Karpas-422 (cell line): ENCODE measurements at regions not wholly inside any gene's neighbourhood (a gene's known extent, or its start where the extent isn't known, plus 50 kb on each side); places are given as distances from the start of the nearest gene placed in this dataset.

Source experiments
- DNase-seq: peaks from one replicate; pipeline ENCODE4 v3.0.0-alpha.2; 2015
- H2AFZ ChIP-seq: fragments of 200-600 bp; sonication (generic); 2 replicates; pipeline ENCODE4 v1.6.1; 2014; ENCODE audit warnings: antibody characterized with exemption, low read length, mixed read lengths
- H3K27ac ChIP-seq: fragments of 200-600 bp; sonication (generic); 2 replicates; pipeline ENCODE4 v1.5.1; 2014; ENCODE audit warnings: mild to moderate bottlenecking, low read length, moderate library complexity
- H3K27me3 ChIP-seq: fragments of 200-600 bp; sonication (generic); 2 replicates; pipeline ENCODE4 v1.6.1; 2014; ENCODE audit warnings: low read length, mixed read lengths
- H3K36me3 ChIP-seq: fragments of 200-600 bp; sonication (generic); 2 replicates; pipeline ENCODE4 v1.6.1; 2014; ENCODE audit warnings: low read length, mixed read lengths; ENCODE audit not compliant: insufficient read depth
- H3K4me1 ChIP-seq: fragments of 200-600 bp; sonication (generic); 2 replicates; pipeline ENCODE4 v1.6.1; 2014; ENCODE audit warnings: mild to moderate bottlenecking, low read length, mixed read lengths
- H3K4me2 ChIP-seq: fragments of 200-600 bp; sonication (generic); 2 replicates; pipeline ENCODE4 v1.6.1; 2014; ENCODE audit warnings: low read length, low read depth, mild to moderate bottlenecking; ENCODE audit not compliant: poor library complexity, severe bottlenecking
- H3K4me3 ChIP-seq: fragments of 200-600 bp; sonication (generic); 2 replicates; pipeline ENCODE4 v1.5.1; 2014; ENCODE audit warnings: mild to moderate bottlenecking, antibody characterized with exemption, low read length, mixed read lengths
- H3K79me2 ChIP-seq: fragments of 200-600 bp; sonication (generic); 2 replicates; pipeline ENCODE4 v1.6.1; 2014; ENCODE audit warnings: mild to moderate bottlenecking, low read length, mixed read lengths
- H3K9ac ChIP-seq: fragments of 200-600 bp; sonication (generic); 2 replicates; pipeline ENCODE4 v1.6.0; 2014; ENCODE audit warnings: low read length
- H3K9me2 ChIP-seq: fragments of 200-600 bp; sonication (generic), shearing (Covaris generic); replicated peaks from 2 replicates; pipeline ENCODE4 v1.6.0; 2014; ENCODE audit warnings: mild to moderate bottlenecking, low read length, moderate library complexity; ENCODE audit not compliant: insufficient read depth
- H3K9me3 ChIP-seq: fragments of 300-700, 200-600 bp; sonication (generic); 2 replicates; pipeline ENCODE4 v1.6.1; 2014; ENCODE audit warnings: low read length, mixed read lengths
- H4K20me1 ChIP-seq: fragments of 200-600 bp; sonication (generic); 2 replicates; pipeline ENCODE4 v1.6.1; 2014; ENCODE audit warnings: mild to moderate bottlenecking, antibody characterized with exemption, low read length, low read depth; ENCODE audit not compliant: insufficient read depth

DNA sequence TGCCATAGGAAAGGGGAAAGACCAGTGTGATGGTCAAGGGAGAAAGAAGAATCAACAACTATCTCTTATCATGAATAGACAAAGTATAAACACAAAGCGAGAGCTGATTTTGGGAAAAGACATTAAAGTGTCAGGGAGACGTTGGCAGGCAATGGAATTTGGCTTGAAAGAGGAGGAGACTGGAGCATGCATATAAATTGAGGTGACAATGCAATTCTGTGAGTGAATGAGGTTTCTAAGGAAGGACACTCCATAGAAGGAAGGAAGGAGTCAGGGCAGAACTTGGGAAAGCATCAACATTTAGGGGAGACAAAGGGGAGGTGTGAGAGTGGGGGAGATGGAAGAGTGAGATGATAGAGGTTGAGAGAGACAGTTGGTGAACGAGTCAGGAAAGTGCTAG is 543.0 kb upstream of the TBL1XR1 start:
- Histone ChIP-seq H3K4me3 (no peak overlapping the region), H3K4me1 (no peaks in the 10 kb centered on the region), H3K9me2 (no peaks in the 10 kb centered on the region), H3K9me3 (no peaks in the 10 kb centered on the region), H3K4me2 (no peak overlapping the region), H3K27me3 (no peaks in the 10 kb centered on the region), H2AFZ (no peak overlapping the region), H3K79me2 (no peaks in the 10 kb centered on the region), H3K27ac (no peak overlapping the region), H3K36me3 (no peaks in the 10 kb centered on the region), H3K9ac (no peak overlapping the region), H4K20me1 (no peaks in the 10 kb centered on the region)
- DNase-seq: no peak

DNA sequence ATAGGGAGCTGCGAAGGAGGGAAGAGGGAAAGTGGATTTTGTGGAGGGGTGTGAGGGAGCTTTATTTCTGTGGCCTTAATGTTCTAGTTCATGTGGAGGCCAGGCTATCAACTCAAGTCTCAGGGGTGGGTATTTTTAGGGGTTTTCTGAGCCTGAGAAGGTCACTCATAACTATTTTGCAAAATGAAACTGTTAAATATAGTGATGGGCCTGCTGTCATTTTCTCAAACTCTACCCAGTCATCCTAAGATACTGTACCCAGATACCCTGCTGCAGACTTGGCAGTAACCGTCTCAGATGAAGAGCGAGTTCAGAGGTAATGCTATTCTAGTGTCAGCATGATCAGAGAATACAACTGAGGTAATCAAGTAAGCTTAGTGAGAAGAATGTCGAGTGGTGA is 545.0 kb upstream of the TBL1XR1 start:
- Histone ChIP-seq H3K27ac (no peak overlapping the region), H3K9me2 (no peaks in the 10 kb centered on the region), H3K9me3 (no peaks in the 10 kb centered on the region), H2AFZ (no peak overlapping the region), H4K20me1 (no peaks in the 10 kb centered on the region), H3K27me3 (no peaks in the 10 kb centered on the region), H3K4me3 (no peak overlapping the region), H3K79me2 (no peaks in the 10 kb centered on the region), H3K4me1 (no peaks in the 10 kb centered on the region), H3K36me3 (no peaks in the 10 kb centered on the region), H3K4me2 (no peak overlapping the region), H3K9ac (no peak overlapping the region)
- no peak for DNase-seq

GRCh38 chr3:177743173-177743890 is 546.0 kb upstream of the TBL1XR1 start:
- Histone ChIP-seq H3K4me2 (no peak overlapping the region), H3K4me3 (no peak overlapping the region), H2AFZ (no peak overlapping the region), H3K9ac (no peak overlapping the region), H3K27ac (no peak overlapping the region), H3K36me3 (no peaks in the 10 kb centered on the region), H4K20me1 (no peaks in the 10 kb centered on the region), H3K9me2 (no peaks in the 10 kb centered on the region), H3K79me2 (no peaks in the 10 kb centered on the region), H3K9me3 (no peaks in the 10 kb centered on the region), H3K4me1 (no peaks in the 10 kb centered on the region), H3K27me3 (no peaks in the 10 kb centered on the region)
- no peak for DNase-seq

- no peak overlapping the region for H3K4me3 ChIP-seq
- no peak overlapping the region for H3K27ac ChIP-seq
- no peaks in the 10 kb centered on the region for H3K4me1 ChIP-seq
Measured at GRCh38 chr3:177744873-177745606, 547.8 kb upstream of the TBL1XR1 start.

DNA sequence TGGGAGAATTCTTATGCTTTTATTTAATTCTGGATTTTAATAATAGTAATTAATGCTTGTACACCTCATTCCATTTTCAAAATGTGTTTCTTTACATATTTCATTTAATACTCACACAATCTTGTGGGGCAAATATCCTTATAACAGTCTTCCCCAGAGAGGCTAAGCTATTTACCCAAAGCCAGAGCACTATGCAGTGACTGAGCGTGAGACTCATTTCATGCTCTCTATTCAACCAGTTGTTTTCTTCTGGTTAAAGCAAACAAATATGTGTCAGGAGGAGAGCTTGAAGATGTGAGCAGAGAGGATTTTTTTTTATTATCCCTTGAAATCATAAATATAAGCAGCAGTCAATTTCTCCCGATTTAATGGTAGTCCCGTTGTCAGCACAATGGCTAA is 548.3 kb upstream of the TBL1XR1 start:
- DNase-seq: no peak
- H3K4me3 ChIP-seq: no peak overlapping the region
- H3K79me2 ChIP-seq: no peaks in the 10 kb centered on the region
- no peaks in the 10 kb centered on the region for H3K9me3 ChIP-seq
- H3K4me2 ChIP-seq: no peak overlapping the region
- no peaks in the 10 kb centered on the region for H4K20me1 ChIP-seq
- no peaks in the 10 kb centered on the region for H3K27me3 ChIP-seq
- H3K9ac ChIP-seq: no peak overlapping the region
- H3K36me3 ChIP-seq: no peaks in the 10 kb centered on the region
- H3K4me1 ChIP-seq: no peaks in the 10 kb centered on the region
- H3K9me2 ChIP-seq: no peaks in the 10 kb centered on the region
- no peak overlapping the region for H3K27ac ChIP-seq
- H2AFZ ChIP-seq: no peak overlapping the region

More at GRCh38 chr3:177744873-177745606, 547.8 kb upstream of the TBL1XR1 start:
- H2AFZ ChIP-seq: no peak overlapping the region
- H4K20me1 ChIP-seq: no peaks in the 10 kb centered on the region
- H3K9ac ChIP-seq: no peak overlapping the region
- no peaks in the 10 kb centered on the region for H3K79me2 ChIP-seq
- no peaks in the 10 kb centered on the region for H3K9me2 ChIP-seq
- H3K36me3 ChIP-seq: no peaks in the 10 kb centered on the region
- no peaks in the 10 kb centered on the region for H3K27me3 ChIP-seq
- no peak for DNase-seq
- no peaks in the 10 kb centered on the region for H3K9me3 ChIP-seq
- no peak overlapping the region for H3K4me2 ChIP-seq

- no peaks in the 10 kb centered on the region for H3K4me1 ChIP-seq
- no peak overlapping the region for H3K9ac ChIP-seq
- H3K27ac ChIP-seq: no peak overlapping the region
Measured at GRCh38 chr3:177746337-177746933, 549.2 kb upstream of the TBL1XR1 start.

GRCh38 chr3:177749836-177750235 is 552.6 kb upstream of the TBL1XR1 start:
- Histone ChIP-seq H3K9me2 (no peaks in the 10 kb centered on the region), H3K4me1 (no peaks in the 10 kb centered on the region), H3K27me3 (no peaks in the 10 kb centered on the region), H3K9ac (no peak overlapping the region), H3K79me2 (no peaks in the 10 kb centered on the region), H3K27ac (no peak overlapping the region), H3K36me3 (no peaks in the 10 kb centered on the region), H3K9me3 (no peaks in the 10 kb centered on the region), H2AFZ (no peak overlapping the region), H3K4me3 (no peak overlapping the region), H3K4me2 (no peak overlapping the region), H4K20me1 (no peaks in the 10 kb centered on the region)
- DNase-seq: no peak

More at GRCh38 chr3:177746337-177746933, 549.2 kb upstream of the TBL1XR1 start:
- Histone ChIP-seq H3K4me3 (no peak overlapping the region), H2AFZ (no peak overlapping the region), H3K9me2 (no peaks in the 10 kb centered on the region), H3K36me3 (no peaks in the 10 kb centered on the region), H3K79me2 (no peaks in the 10 kb centered on the region), H3K27me3 (no peaks in the 10 kb centered on the region), H4K20me1 (no peaks in the 10 kb centered on the region), H3K9me3 (no peaks in the 10 kb centered on the region), H3K4me2 (no peak overlapping the region)
- DNase-seq: no peak

GRCh38 chr3:177750436-177750835 is 553.2 kb upstream of the TBL1XR1 start:
- no peaks in the 10 kb centered on the region for H3K79me2 ChIP-seq
- H3K9ac ChIP-seq: no peak overlapping the region
- no peak for DNase-seq
- no peak overlapping the region for H3K27ac ChIP-seq
- no peak overlapping the region for H3K4me2 ChIP-seq
- H3K4me3 ChIP-seq: no peak overlapping the region
- no peaks in the 10 kb centered on the region for H4K20me1 ChIP-seq
- no peaks in the 10 kb centered on the region for H3K4me1 ChIP-seq
- H3K9me3 ChIP-seq: no peaks in the 10 kb centered on the region
- no peaks in the 10 kb centered on the region for H3K27me3 ChIP-seq
- no peaks in the 10 kb centered on the region for H3K9me2 ChIP-seq
- no peaks in the 10 kb centered on the region for H3K36me3 ChIP-seq
- H2AFZ ChIP-seq: no peak overlapping the region
